H1 (cell line): ENCODE measurements at regions not wholly inside any gene's neighbourhood (a gene's known extent, or its start where the extent isn't known, plus 50 kb on each side); places are given as distances from the start of the nearest gene placed in this dataset.

ENCODE experiments used
- CTCF ChIA-PET: fragments of 300-600 bp; sonication (Branson Sonifier 250); formaldehyde crosslinking; loops from one replicate; lab custom pipeline; 2021; ENCODE audit not compliant: partially characterized antibody; lab: Charles Lee
- POLR2A ChIA-PET: fragments of 300-600 bp; sonication (Branson Sonifier 250); formaldehyde crosslinking; loops from one replicate; lab custom pipeline; 2021; ENCODE audit warnings: inconsistent platforms; ENCODE audit not compliant: partially characterized antibody; lab: Charles Lee
- DNase-seq, 2 experiments: peaks; one replicate each; pipeline versions ENCODE4 v3.0.0 to v3.0.0-alpha.2; 2010 to 2022; ENCODE audit warnings: low spot score in 2 of 2, low read depth in 1 of 2, mixed read lengths in 1 of 2
- FAIRE-seq: peaks from 2 replicates; lab custom pipeline; 2011; peaks lifted over from hg19 to GRCh38; lab: Jason Lieb, UNC
- H2AFZ ChIP-seq: 2 replicates; pipeline ENCODE4 v1.8.1; 2012; ENCODE audit warnings: low read length, inconsistent platforms
- H2AK5ac ChIP-seq: 2 replicates; pipeline ENCODE4 v1.6.1; 2013; ENCODE audit warnings: low read depth, low read length
- H2BK120ac ChIP-seq: replicated peaks from 2 replicates; pipeline ENCODE3; 2013; ENCODE audit warnings: low read depth, low read length, inconsistent platforms
- H2BK12ac ChIP-seq: 2 replicates; pipeline ENCODE4 v1.6.1; 2013; ENCODE audit warnings: low read depth, low read length
- H2BK15ac ChIP-seq: 2 replicates; pipeline ENCODE4 v1.6.1; 2013; ENCODE audit warnings: low read length
- H2BK20ac ChIP-seq: 2 replicates; pipeline ENCODE4 v1.6.1; 2013; ENCODE audit warnings: low read length
- H2BK5ac ChIP-seq: 2 replicates; pipeline ENCODE4 v1.6.1; 2013; ENCODE audit warnings: low read depth, low read length
- H3K14ac ChIP-seq: 2 replicates; pipeline ENCODE4 v1.6.1; 2013; ENCODE audit warnings: inconsistent platforms; ENCODE audit not compliant: insufficient read length
- H3K18ac ChIP-seq: 2 replicates; pipeline ENCODE4 v1.6.1; 2013; ENCODE audit warnings: low read length; ENCODE audit errors: extremely low read depth
- H3K23ac ChIP-seq: 2 replicates; pipeline ENCODE4 v1.6.1; 2013; ENCODE audit warnings: inconsistent platforms; ENCODE audit not compliant: insufficient read length
- H3K23me2 ChIP-seq: 2 replicates; pipeline ENCODE4 v1.6.1; 2013; ENCODE audit warnings: low read depth, low read length
- H3K27ac ChIP-seq: 2 replicates; pipeline ENCODE4 v1.6.1; 2011; ENCODE audit warnings: low read depth, low read length, inconsistent platforms
- H3K27me3 ChIP-seq, 4 experiments: replicated peaks in 1 of 4; 1 replicate in 1 of 4; 2 replicates in 3 of 4; pipeline versions ENCODE4 v1.6.1 to v1.8.1; 2011 to 2013; ENCODE audit warnings: low read length in 3 of 4, mild to moderate bottlenecking in 3 of 4, inconsistent platforms in 2 of 4, mixed read lengths in 2 of 4, moderate library complexity in 1 of 4; ENCODE audit not compliant: control insufficient read depth in 3 of 4, insufficient read depth in 3 of 4; ENCODE audit errors: extremely low read depth in 1 of 4
- H3K36me3 ChIP-seq, 4 experiments: 2 replicates each; pipeline versions ENCODE4 v1.6.1 to v1.8.1; 2011 to 2013; ENCODE audit warnings: mild to moderate bottlenecking in 4 of 4, low read length in 3 of 4, moderate library complexity in 2 of 4, control low read depth in 1 of 4, inconsistent platforms in 1 of 4; ENCODE audit not compliant: insufficient read depth in 4 of 4, control insufficient read depth in 2 of 4
- H3K4ac ChIP-seq: replicated peaks from 2 replicates; pipeline ENCODE3; 2013; ENCODE audit warnings: low read length, low read depth, mixed read lengths, inconsistent platforms; ENCODE audit not compliant: insufficient read length
- H3K4me1 ChIP-seq, 4 experiments: replicated peaks in 1 of 4; 1 replicate in 1 of 4; 2 replicates in 3 of 4; pipeline versions ENCODE4 v1.6.1 to v1.8.1; 2011 to 2013; ENCODE audit warnings: low read length in 3 of 4, inconsistent platforms in 2 of 4, mixed read lengths in 1 of 4; ENCODE audit not compliant: insufficient read depth in 4 of 4, control insufficient read depth in 3 of 4
- H3K4me2 ChIP-seq, 2 experiments: 2 replicates each; pipeline versions ENCODE4 v1.6.1 to v1.8.1; 2011 to 2013; ENCODE audit warnings: low read depth in 2 of 2, low read length in 2 of 2, control low read depth in 1 of 2, inconsistent platforms in 1 of 2, mild to moderate bottlenecking in 1 of 2; ENCODE audit not compliant: insufficient read depth in 1 of 2
- H3K4me3 ChIP-seq, 4 experiments: fragments of 200-600, 300-600 bp in 1 of 4; sonication (generic), shearing (Covaris generic), sonication (Bioruptor Twin) in 1 of 4; 2 replicates each; pipeline versions ENCODE4 v1.5.1 to v1.8.1; 2011 to 2016; ENCODE audit warnings: low read length in 4 of 4, low read depth in 3 of 4, control low read depth in 2 of 4, inconsistent platforms in 2 of 4, mild to moderate bottlenecking in 2 of 4, mixed read lengths in 1 of 4, moderate library complexity in 1 of 4; ENCODE audit not compliant: insufficient read depth in 2 of 4; ENCODE audit errors: extremely low read depth in 1 of 4
- H3K56ac ChIP-seq: replicated peaks from 2 replicates; pipeline ENCODE3; 2013; ENCODE audit warnings: low read depth, mild to moderate bottlenecking, mixed read lengths, low read length, inconsistent platforms; ENCODE audit not compliant: insufficient read length
- H3K79me1 ChIP-seq: 2 replicates; pipeline ENCODE4 v1.6.1; 2013; ENCODE audit warnings: low read depth, low read length, control low read depth
- H3K79me2 ChIP-seq, 2 experiments: 2 replicates each; pipeline versions ENCODE4 v1.6.1 to v1.8.1; 2012 to 2013; ENCODE audit warnings: low read length in 2 of 2, mild to moderate bottlenecking in 2 of 2, inconsistent platforms in 1 of 2; ENCODE audit not compliant: insufficient read depth in 2 of 2, control insufficient read depth in 1 of 2
- H3K9ac ChIP-seq, 4 experiments: replicated peaks in 1 of 4; 1 replicate in 1 of 4; 2 replicates in 3 of 4; pipeline versions ENCODE4 v1.6.1 to v1.8.1; 2011 to 2013; ENCODE audit warnings: low read depth in 3 of 4, low read length in 3 of 4, control low read depth in 2 of 4, mild to moderate bottlenecking in 2 of 4, moderate library complexity in 2 of 4, inconsistent platforms in 1 of 4; ENCODE audit errors: extremely low read depth in 1 of 4
- H3K9me3 ChIP-seq, 2 experiments: 2 replicates each; pipeline versions ENCODE4 v1.6.1 to v1.8.1; 2012 to 2013; ENCODE audit warnings: mild to moderate bottlenecking in 2 of 2, moderate library complexity in 2 of 2, control low read depth in 1 of 2, inconsistent platforms in 1 of 2, low read depth in 1 of 2, low read length in 1 of 2, mixed read lengths in 1 of 2; ENCODE audit not compliant: insufficient read depth in 2 of 2
- H4K20me1 ChIP-seq, 2 experiments: replicated peaks in 1 of 2; 2 replicates each; pipeline versions ENCODE3 to v1.8.1; 2011 to 2013; ENCODE audit warnings: inconsistent platforms in 2 of 2, low read length in 2 of 2, mild to moderate bottlenecking in 1 of 2; ENCODE audit not compliant: insufficient read depth in 2 of 2, control insufficient read depth in 1 of 2
- H4K5ac ChIP-seq: 2 replicates; pipeline ENCODE4 v1.6.1; 2013; ENCODE audit warnings: low read length, low read depth, mixed read lengths, inconsistent platforms; ENCODE audit not compliant: insufficient read length
- H4K8ac ChIP-seq: 2 replicates; pipeline ENCODE4 v1.8.0; 2013; ENCODE audit warnings: mild to moderate bottlenecking, moderate library complexity, low read length, inconsistent platforms; ENCODE audit not compliant: insufficient read depth; ENCODE audit errors: extremely low read depth
- H4K91ac ChIP-seq: replicated peaks from 2 replicates; pipeline ENCODE3; 2013; ENCODE audit warnings: low read length, mixed read lengths, inconsistent platforms; ENCODE audit not compliant: insufficient read length
- CREB1 ChIP-seq: IDR thresholded peaks from 2 replicates; pipeline ENCODE4 v1.6.1; 2012; ENCODE audit warnings: inconsistent platforms
- GTF2F1 ChIP-seq: IDR thresholded peaks from 2 replicates; pipeline ENCODE4 v1.6.1; 2012; ENCODE audit warnings: low read depth, low read length, improper control_type of control experiment, borderline replicate concordance
- MAX ChIP-seq: IDR thresholded peaks from 2 replicates; pipeline ENCODE4 v1.6.1; 2012; ENCODE audit warnings: inconsistent platforms
- POLR2AphosphoS5 ChIP-seq: IDR thresholded peaks from 2 replicates; pipeline ENCODE4 v1.6.1; 2011; ENCODE audit warnings: low read depth, low read length
- RAD21 ChIP-seq, 2 experiments: IDR thresholded peaks in 1 of 2; conservative IDR thresholded peaks in 1 of 2; 2 replicates each; pipeline ENCODE4 v1.6.1; 2011; ENCODE audit warnings: low read depth in 2 of 2, low read length in 2 of 2, improper control_type of control experiment in 1 of 2, inconsistent platforms in 1 of 2, mild to moderate bottlenecking in 1 of 2, moderate library complexity in 1 of 2
- SUZ12 ChIP-seq: fragments of 200-600 bp; sonication (generic); IDR thresholded peaks from 2 replicates; pipeline ENCODE4 v1.6.1; 2012; ENCODE audit warnings: mild to moderate bottlenecking, inconsistent platforms, low read length, moderate library complexity, mixed read lengths
- TBP ChIP-seq: IDR thresholded peaks from 2 replicates; pipeline ENCODE4 v1.6.1; 2011; ENCODE audit warnings: low read depth, low read length, improper control_type of control experiment
- WGBS, 2 experiments: shearing (Covaris generic) in 1 of 2; methylation state at CpG; one replicate each; pipeline versions ENCODE4 v1.1.6 to v1.1.7; 2013 to 2015; ENCODE audit warnings: low lambda C conversion rate in 2 of 2, mixed read lengths in 2 of 2, inconsistent platforms in 1 of 2, low coverage in 1 of 2, missing lambda C conversion rate in 1 of 2; ENCODE audit not compliant: insufficient replicate concordance in 2 of 2, insufficient coverage in 1 of 2, insufficient read length in 1 of 2; ENCODE audit errors: extremely low coverage in 1 of 2, missing lambda C conversion rate in 1 of 2; 5-methylcytosine and 5-hydroxymethylcytosine counted together

- Histone ChIP-seq H3K79me2 (no peaks in the 10 kb centered on the region), H3K9me3 (no peaks in the 10 kb centered on the region), H4K91ac (no peak overlapping the region), H3K9ac (no peak overlapping the region), H3K14ac (no peak overlapping the region), H4K8ac (no peak overlapping the region), H3K36me3 (no peaks in the 10 kb centered on the region), H3K18ac (no peak overlapping the region), H3K56ac (no peak overlapping the region), H3K4ac (no peak overlapping the region), H2AK5ac (no peak overlapping the region), H3K23me2 (no peaks in the 10 kb centered on the region), H2BK20ac (no peak overlapping the region), H3K4me1 (peaks cover 0 to 4% (median 2%) of the 10 kb centered on the region in 4 experiments; a peak in 3 of 7 replicates), H3K23ac (no peak overlapping the region), H3K4me2 (no peak overlapping the region), H4K20me1 (no peaks in the 10 kb centered on the region), H2BK120ac (no peak overlapping the region), H3K4me3 (no peak overlapping the region), H2BK5ac (no peak overlapping the region), H3K27me3 (no peaks in the 10 kb centered on the region), H4K5ac (no peak overlapping the region), H3K79me1 (no peaks in the 10 kb centered on the region), H2AFZ (no peak overlapping the region), H2BK12ac (no peak overlapping the region), H2BK15ac (no peak overlapping the region), H3K27ac (no peak overlapping the region)
- DNase-seq (peak in 1 of 2 experiments; percentile 27), FAIRE-seq (no peak)
- ChIA-PET CTCF (interaction anchor here (1.0 to 1.9 kb wide), 2 partner anchors 42 to 280 kb away, joined by 3 to 8 read pairs; no protein-coding TSS in a partner anchor), POLR2A (no interaction called here)
- WGBS, 2 experiments = 63% methylated on average over 4 of the region's 4 CpGs; no CpG with 5 or more reads in 1 of the 2 experiments
- TF ChIP-seq MAX = no peak
- TF ChIP-seq CREB1 = no peak
- no peak for TF ChIP-seq TBP
- TF ChIP-seq POLR2AphosphoS5 = no peak
- TF ChIP-seq RAD21 (IDR thresholded peaks at IDR 0.05 in 1 of 2, conservative IDR thresholded peaks at IDR 0.05 in 1 of 2; ENCODE audit: low read depth in 2 of 2, low read length in 2 of 2) = no peak
- TF ChIP-seq GTF2F1 = no peak
- no peak for TF ChIP-seq SUZ12
These were observed 570.5 kb downstream of the PTPRU start for GRCh38 chr1:29806646-29807319.
